ENCODE measurements at regions not wholly inside any gene's neighbourhood (a gene's known extent, or its start where the extent isn't known, plus 50 kb on each side); places are given as distances from the start of the nearest gene placed in this dataset.

GRCh38 chr12:127809275-127809674, 457.7 kb upstream of the TMEM132C start:
- TF ChIP-seq POLR2A (IDR thresholded peaks at IDR 0.05) (no peak), CTCF (IDR thresholded peaks at IDR 0.05) (no peak)
